ENCODE measurements at regions not wholly inside any gene's neighbourhood (a gene's known extent, or its start where the extent isn't known, plus 50 kb on each side); places are given as distances from the start of the nearest gene placed in this dataset.

GRCh38 chr14:76644855-76645518 is 116.3 kb upstream of the VASH1 start:
- TF ChIP-seq CTCF (IDR thresholded peaks at IDR 0.05) (no peak), POLR2A (IDR thresholded peaks at IDR 0.05) (no peak), EP300 (IDR thresholded peaks at IDR 0.05) (no peak)

Measured in ovary (tissue), 3 donors.